Upper lobe of left lung (tissue), 4 donors: ENCODE measurements at regions not wholly inside any gene's neighbourhood (a gene's known extent, or its start where the extent isn't known, plus 50 kb on each side); places are given as distances from the start of the nearest gene placed in this dataset.

Source experiments
- POLR2AphosphoS5 ChIP-seq, 2 donors: sonication (generic); formaldehyde crosslinking; IDR thresholded peaks; one replicate each; pipeline ENCODE4 v1.5.1; 2017; ENCODE audit warnings: antibody characterized with exemption in 2 of 2
- TF ChIP-seq, protein P1 (sequence below), 6 experiments: fragments of 450-650 bp in 4 of 6; fragments of 200-600 bp in 2 of 6; sonication (generic) in 2 of 6; IDR thresholded peaks; one replicate each; pipeline ENCODE4 v1.5.1; 2016 to 2019; ENCODE audit warnings: antibody characterized with exemption in 6 of 6

DNA sequence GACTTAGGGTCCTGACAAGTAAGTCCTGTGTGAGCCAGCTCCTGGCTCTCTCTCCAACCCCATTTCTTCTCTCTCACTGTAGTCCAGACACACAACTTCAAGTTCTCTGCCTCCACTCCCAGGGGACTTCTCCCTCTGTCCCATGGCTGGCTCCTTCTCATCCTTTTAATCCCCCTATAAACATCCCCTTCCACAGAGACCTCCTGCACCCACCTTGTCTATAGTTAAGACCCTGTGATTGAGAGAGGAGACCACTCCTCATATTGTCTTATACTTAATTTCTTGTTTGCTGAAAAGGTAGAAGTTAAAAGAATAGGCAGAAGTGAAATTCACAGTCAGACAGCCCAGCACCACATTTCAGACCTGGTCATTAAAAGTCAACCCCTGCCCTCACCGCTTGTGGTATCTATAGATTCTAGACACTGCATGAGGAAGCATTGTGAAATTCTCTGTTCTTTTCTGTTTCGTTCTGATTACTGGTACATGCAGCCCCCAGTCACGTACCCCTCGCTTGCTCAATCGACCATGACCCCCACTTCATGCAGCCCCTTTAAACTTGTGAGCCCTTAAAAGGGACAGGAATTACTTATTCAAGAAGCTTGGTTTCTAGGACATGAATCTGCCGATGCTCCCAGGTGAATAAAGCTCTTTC is 125.6 kb upstream of the FRMD4A start:
- TF ChIP-seq, protein P1, sequence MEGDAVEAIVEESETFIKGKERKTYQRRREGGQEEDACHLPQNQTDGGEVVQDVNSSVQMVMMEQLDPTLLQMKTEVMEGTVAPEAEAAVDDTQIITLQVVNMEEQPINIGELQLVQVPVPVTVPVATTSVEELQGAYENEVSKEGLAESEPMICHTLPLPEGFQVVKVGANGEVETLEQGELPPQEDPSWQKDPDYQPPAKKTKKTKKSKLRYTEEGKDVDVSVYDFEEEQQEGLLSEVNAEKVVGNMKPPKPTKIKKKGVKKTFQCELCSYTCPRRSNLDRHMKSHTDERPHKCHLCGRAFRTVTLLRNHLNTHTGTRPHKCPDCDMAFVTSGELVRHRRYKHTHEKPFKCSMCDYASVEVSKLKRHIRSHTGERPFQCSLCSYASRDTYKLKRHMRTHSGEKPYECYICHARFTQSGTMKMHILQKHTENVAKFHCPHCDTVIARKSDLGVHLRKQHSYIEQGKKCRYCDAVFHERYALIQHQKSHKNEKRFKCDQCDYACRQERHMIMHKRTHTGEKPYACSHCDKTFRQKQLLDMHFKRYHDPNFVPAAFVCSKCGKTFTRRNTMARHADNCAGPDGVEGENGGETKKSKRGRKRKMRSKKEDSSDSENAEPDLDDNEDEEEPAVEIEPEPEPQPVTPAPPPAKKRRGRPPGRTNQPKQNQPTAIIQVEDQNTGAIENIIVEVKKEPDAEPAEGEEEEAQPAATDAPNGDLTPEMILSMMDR (IDR thresholded peaks at IDR 0.05): no peak
- TF ChIP-seq POLR2AphosphoS5 (IDR thresholded peaks at IDR 0.05): no peak
